CD14-positive monocyte (primary cell): ENCODE measurements at regions not wholly inside any gene's neighbourhood (a gene's known extent, or its start where the extent isn't known, plus 50 kb on each side); places are given as distances from the start of the nearest gene placed in this dataset.

ENCODE experiments used
- DNase-seq, 3 donors: peaks; one replicate each; pipeline ENCODE4 v3.0.0-alpha.2; 2011 to 2022
- H2AFZ ChIP-seq: 2 replicates; pipeline ENCODE4 v1.6.0; 2012; ENCODE audit warnings: mild to moderate bottlenecking, low read depth, low read length, inconsistent platforms; ENCODE audit not compliant: insufficient read depth, poor library complexity, severe bottlenecking
- H3K27ac ChIP-seq, 2 donors: 1 replicate in 1 of 2; 2 replicates in 1 of 2; pipeline ENCODE4 v1.5.1; 2012 to 2013; ENCODE audit warnings: low read length in 2 of 2, control low read depth in 1 of 2, inconsistent platforms in 1 of 2, low read depth in 1 of 2, mild to moderate bottlenecking in 1 of 2
- H3K27me3 ChIP-seq, 2 donors: one replicate each; pipeline versions ENCODE4 v1.6.0 to v1.6.1; 2011 to 2013; ENCODE audit warnings: low read length in 2 of 2; ENCODE audit not compliant: control insufficient read depth in 2 of 2, insufficient read depth in 2 of 2
- H3K36me3 ChIP-seq, 2 donors: replicated peaks in 1 of 2; 1 replicate in 1 of 2; 2 replicates in 1 of 2; pipeline versions ENCODE4 v1.5.1 to v1.6.1; 2012 to 2013; ENCODE audit warnings: low read length in 2 of 2, control low read depth in 1 of 2, inconsistent platforms in 1 of 2, mild to moderate bottlenecking in 1 of 2; ENCODE audit not compliant: insufficient read depth in 2 of 2, control insufficient read depth in 1 of 2
- H3K4me1 ChIP-seq, 2 donors: 1 replicate in 1 of 2; 2 replicates in 1 of 2; pipeline versions ENCODE4 v1.5.1 to v1.6.1; 2012 to 2013; ENCODE audit warnings: low read length in 2 of 2, control low read depth in 1 of 2, inconsistent platforms in 1 of 2, mild to moderate bottlenecking in 1 of 2, moderate library complexity in 1 of 2; ENCODE audit not compliant: insufficient read depth in 2 of 2, control insufficient read depth in 1 of 2
- H3K4me2 ChIP-seq: replicated peaks from 2 replicates; pipeline ENCODE3; 2012; ENCODE audit warnings: low read length, moderate library complexity, mild to moderate bottlenecking; ENCODE audit not compliant: poor library complexity, severe bottlenecking; ENCODE audit errors: extremely low read depth
- H3K4me3 ChIP-seq, 3 experiments: fragments of 200-600 bp in 1 of 3; sonication (generic) in 1 of 3; replicated peaks in 1 of 3; 1 replicate in 2 of 3; 2 replicates in 1 of 3; pipeline ENCODE4 v1.5.1; 2011 to 2013; ENCODE audit warnings: low read length in 3 of 3, mild to moderate bottlenecking in 3 of 3, control low read depth in 2 of 3, low read depth in 2 of 3, inconsistent platforms in 1 of 3, moderate library complexity in 1 of 3
- H3K79me2 ChIP-seq: 2 replicates; pipeline ENCODE4 v1.6.0; 2012; ENCODE audit warnings: mild to moderate bottlenecking, control low read depth, inconsistent platforms, low read length, moderate library complexity; ENCODE audit not compliant: insufficient read depth
- H3K9ac ChIP-seq: 2 replicates; pipeline ENCODE4 v1.6.0; 2017; ENCODE audit warnings: low read length, mild to moderate bottlenecking; ENCODE audit not compliant: insufficient read depth, poor library complexity, severe bottlenecking
- H3K9me3 ChIP-seq, 2 donors: replicated peaks in 1 of 2; 1 replicate in 1 of 2; 2 replicates in 1 of 2; pipeline versions ENCODE4 v1.5.1 to v1.6.1; 2012 to 2013; ENCODE audit warnings: low read length in 2 of 2, control low read depth in 1 of 2; ENCODE audit not compliant: control insufficient read depth in 1 of 2, insufficient read depth in 1 of 2
- H4K20me1 ChIP-seq: 2 replicates; pipeline ENCODE4 v1.6.0; 2012; ENCODE audit warnings: mild to moderate bottlenecking, low read length, control low read depth, moderate library complexity; ENCODE audit not compliant: insufficient read depth
- H3K27ac Mint-ChIP-seq, 7 donors: one replicate each; pipeline ENCODE4 v1.8.0; 2020; ENCODE audit warnings: mild to moderate bottlenecking in 7 of 7, mixed read lengths in 7 of 7, moderate library complexity in 6 of 7, inconsistent platforms in 2 of 7
- H3K27me3 Mint-ChIP-seq, 3 donors: one replicate each; pipeline ENCODE4 v1.8.0; 2021 to 2022; ENCODE audit warnings: low read depth in 3 of 3, mild to moderate bottlenecking in 3 of 3, mixed read lengths in 3 of 3, moderate library complexity in 3 of 3, inconsistent platforms in 1 of 3
- H3K36me3 Mint-ChIP-seq, 2 donors: one replicate each; pipeline ENCODE4 v1.8.0; 2020; ENCODE audit warnings: mixed read lengths in 2 of 2, inconsistent platforms in 1 of 2, mild to moderate bottlenecking in 1 of 2
- H3K4me1 Mint-ChIP-seq: one replicate; pipeline ENCODE4 v1.8.0; 2020; ENCODE audit warnings: mild to moderate bottlenecking, mixed read lengths
- H3K4me3 Mint-ChIP-seq, 2 donors: one replicate each; pipeline ENCODE4 v1.8.0; 2020; ENCODE audit warnings: mild to moderate bottlenecking in 2 of 2, mixed read lengths in 2 of 2, moderate library complexity in 1 of 2
- H3K9me3 Mint-ChIP-seq, 7 donors: one replicate each; pipeline ENCODE4 v1.8.0; 2020 to 2022; ENCODE audit warnings: mixed read lengths in 7 of 7, mild to moderate bottlenecking in 6 of 7, moderate library complexity in 6 of 7, inconsistent platforms in 2 of 7
- WGBS: methylation state at CpG from one replicate; pipeline ENCODE4 v1.1.5; 2013; ENCODE audit warnings: missing lambda C conversion rate; ENCODE audit not compliant: insufficient coverage; 5-methylcytosine and 5-hydroxymethylcytosine counted together
- intact Hi-C, 2 donors: fragments of 100-400 bp; cut with micrococcal nuclease; formaldehyde crosslinking; loops; one replicate each; pipeline versions ENCODE4 v1.15.0 to v1.15.1; 2023
- TF ChIP-seq, protein P1 (sequence below): fragments of 200-600 bp; IDR thresholded peaks from one replicate; pipeline ENCODE4 v1.8.0; 2022; ENCODE audit warnings: antibody characterized with exemption, mild to moderate bottlenecking

DNA sequence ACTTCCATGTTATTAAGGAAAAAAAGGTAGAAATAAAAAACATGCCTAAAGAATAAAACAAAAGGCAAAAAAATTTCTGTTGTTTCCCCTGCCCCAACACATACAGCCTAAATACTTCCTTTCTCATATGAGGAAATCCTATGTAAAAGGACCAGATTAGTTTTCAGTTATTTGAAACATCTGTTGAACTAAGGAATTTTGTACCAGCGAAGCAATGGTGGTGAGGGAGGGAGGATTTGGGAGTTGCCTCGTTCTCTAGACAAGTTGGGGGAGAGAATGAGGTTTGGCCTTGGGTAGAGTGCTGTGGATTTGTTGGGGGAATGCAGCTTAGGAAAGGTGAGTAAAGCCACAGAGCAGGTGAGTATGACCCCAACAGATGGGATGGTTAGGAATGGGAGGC is 141.5 kb upstream of the RFLNA start:
- Histone ChIP-seq H3K9me3 (no peaks in the 10 kb centered on the region), H4K20me1 (no peaks in the 10 kb centered on the region), H3K36me3 (no peaks in the 10 kb centered on the region), H3K4me2 (no peak overlapping the region), H3K4me3 (no peak overlapping the region), H3K4me1 (no peaks in the 10 kb centered on the region), H3K27me3 (no peaks in the 10 kb centered on the region), H3K79me2 (no peaks in the 10 kb centered on the region), H3K9ac (no peak overlapping the region), H2AFZ (no peak overlapping the region), H3K27ac (no peak overlapping the region)
- intact Hi-C loops = no loop called here
- no peak overlapping the region for H3K4me3 Mint-ChIP-seq
- 95% methylated on average over 2 of the region's 2 CpGs for WGBS
- no peaks in the 10 kb centered on the region for H3K4me1 Mint-ChIP-seq
- H3K27me3 Mint-ChIP-seq = peaks cover 0 to 6% (median 4%) of the 10 kb centered on the region in 3 donors
- peaks cover 0 to 16% (median 1%) of the 10 kb centered on the region in 7 donors for H3K9me3 Mint-ChIP-seq
- TF ChIP-seq, protein P1, sequence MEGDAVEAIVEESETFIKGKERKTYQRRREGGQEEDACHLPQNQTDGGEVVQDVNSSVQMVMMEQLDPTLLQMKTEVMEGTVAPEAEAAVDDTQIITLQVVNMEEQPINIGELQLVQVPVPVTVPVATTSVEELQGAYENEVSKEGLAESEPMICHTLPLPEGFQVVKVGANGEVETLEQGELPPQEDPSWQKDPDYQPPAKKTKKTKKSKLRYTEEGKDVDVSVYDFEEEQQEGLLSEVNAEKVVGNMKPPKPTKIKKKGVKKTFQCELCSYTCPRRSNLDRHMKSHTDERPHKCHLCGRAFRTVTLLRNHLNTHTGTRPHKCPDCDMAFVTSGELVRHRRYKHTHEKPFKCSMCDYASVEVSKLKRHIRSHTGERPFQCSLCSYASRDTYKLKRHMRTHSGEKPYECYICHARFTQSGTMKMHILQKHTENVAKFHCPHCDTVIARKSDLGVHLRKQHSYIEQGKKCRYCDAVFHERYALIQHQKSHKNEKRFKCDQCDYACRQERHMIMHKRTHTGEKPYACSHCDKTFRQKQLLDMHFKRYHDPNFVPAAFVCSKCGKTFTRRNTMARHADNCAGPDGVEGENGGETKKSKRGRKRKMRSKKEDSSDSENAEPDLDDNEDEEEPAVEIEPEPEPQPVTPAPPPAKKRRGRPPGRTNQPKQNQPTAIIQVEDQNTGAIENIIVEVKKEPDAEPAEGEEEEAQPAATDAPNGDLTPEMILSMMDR = no peak
- no peaks in the 10 kb centered on the region for H3K36me3 Mint-ChIP-seq
- no peak overlapping the region for H3K27ac Mint-ChIP-seq
- no peak for DNase-seq

DNA sequence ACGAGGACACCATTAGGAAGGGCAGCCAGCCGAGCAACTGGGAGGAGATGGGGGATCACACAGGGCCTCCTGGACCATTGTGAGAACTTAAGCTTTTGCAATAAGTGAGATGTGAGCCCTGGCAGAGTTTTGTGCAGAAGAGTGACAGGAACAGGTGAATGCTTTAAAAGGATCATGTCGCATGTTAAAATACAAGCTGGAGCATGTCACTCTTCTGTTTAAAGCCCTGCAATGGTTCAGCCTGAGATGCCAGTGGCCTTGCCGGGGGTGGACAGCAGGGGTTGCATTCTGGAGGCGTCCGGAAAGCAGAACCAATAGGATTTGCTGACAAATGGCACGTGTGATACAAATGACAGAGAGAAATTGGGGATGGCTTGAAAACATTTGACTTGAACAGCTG is 137.5 kb upstream of the RFLNA start:
- Mint-ChIP-seq H3K27me3 (peaks cover 1 to 2% (median 1%) of the 10 kb centered on the region in 3 donors), H3K27ac (no peak overlapping the region), H3K4me3 (peak overlapping the region in 1 of 2 donors; percentile 36), H3K4me1 (no peaks in the 10 kb centered on the region), H3K9me3 (peaks cover 0 to 4% (median 0%) of the 10 kb centered on the region in 7 donors), H3K36me3 (no peaks in the 10 kb centered on the region)
- Histone ChIP-seq H3K27me3 (no peaks in the 10 kb centered on the region), H4K20me1 (no peaks in the 10 kb centered on the region), H3K79me2 (no peaks in the 10 kb centered on the region), H3K9me3 (no peaks in the 10 kb centered on the region), H2AFZ (no peak overlapping the region), H3K36me3 (no peaks in the 10 kb centered on the region), H3K9ac (no peak overlapping the region), H3K4me2 (no peak overlapping the region), H3K4me3 (no peak overlapping the region), H3K27ac (no peak overlapping the region), H3K4me1 (no peaks in the 10 kb centered on the region)
- WGBS = 95% methylated on average over 7 of the region's 7 CpGs
- TF ChIP-seq, protein P1 = no peak
- no peak for DNase-seq
- intact Hi-C loops = no loop called here
